ENCODE measurements at regions not wholly inside any gene's neighbourhood (a gene's known extent, or its start where the extent isn't known, plus 50 kb on each side); places are given as distances from the start of the nearest gene placed in this dataset.

DNA sequence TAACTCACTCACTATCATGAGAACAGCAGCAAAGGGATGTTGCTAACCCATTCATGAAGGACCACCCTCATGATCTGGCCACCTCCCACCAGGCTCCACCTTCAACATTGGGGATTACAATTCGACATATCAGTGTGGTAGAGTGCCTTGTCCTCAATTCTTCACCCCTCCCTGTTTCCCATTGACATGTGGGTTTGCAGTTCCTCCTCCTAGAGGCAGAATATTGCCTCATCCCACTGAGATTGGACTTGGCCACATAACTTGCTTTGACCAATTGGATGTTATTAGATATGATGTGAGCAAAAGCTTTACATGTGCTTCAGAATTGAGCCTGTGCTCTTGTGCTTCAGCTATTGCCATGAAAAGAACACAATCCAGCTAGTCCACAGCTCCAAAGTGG is 217.0 kb upstream of the CXCR4 start:
- no peak overlapping the region for H3K4me2 ChIP-seq (ENCODE audit: low read length)
- H3K27ac ChIP-seq, result no peak overlapping the region
- no peaks in the 10 kb centered on the region for H3K9me3 ChIP-seq (ENCODE audit: control insufficient read depth, low read length)
- TF ChIP-seq, protein P1, sequence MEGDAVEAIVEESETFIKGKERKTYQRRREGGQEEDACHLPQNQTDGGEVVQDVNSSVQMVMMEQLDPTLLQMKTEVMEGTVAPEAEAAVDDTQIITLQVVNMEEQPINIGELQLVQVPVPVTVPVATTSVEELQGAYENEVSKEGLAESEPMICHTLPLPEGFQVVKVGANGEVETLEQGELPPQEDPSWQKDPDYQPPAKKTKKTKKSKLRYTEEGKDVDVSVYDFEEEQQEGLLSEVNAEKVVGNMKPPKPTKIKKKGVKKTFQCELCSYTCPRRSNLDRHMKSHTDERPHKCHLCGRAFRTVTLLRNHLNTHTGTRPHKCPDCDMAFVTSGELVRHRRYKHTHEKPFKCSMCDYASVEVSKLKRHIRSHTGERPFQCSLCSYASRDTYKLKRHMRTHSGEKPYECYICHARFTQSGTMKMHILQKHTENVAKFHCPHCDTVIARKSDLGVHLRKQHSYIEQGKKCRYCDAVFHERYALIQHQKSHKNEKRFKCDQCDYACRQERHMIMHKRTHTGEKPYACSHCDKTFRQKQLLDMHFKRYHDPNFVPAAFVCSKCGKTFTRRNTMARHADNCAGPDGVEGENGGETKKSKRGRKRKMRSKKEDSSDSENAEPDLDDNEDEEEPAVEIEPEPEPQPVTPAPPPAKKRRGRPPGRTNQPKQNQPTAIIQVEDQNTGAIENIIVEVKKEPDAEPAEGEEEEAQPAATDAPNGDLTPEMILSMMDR (IDR thresholded peaks at IDR 0.05), result no peak
- H3K4me3 ChIP-seq (ENCODE audit: low read depth, low read length), result no peak overlapping the region
- H3K4me1 ChIP-seq, result no peaks in the 10 kb centered on the region
- H3K27me3 ChIP-seq (ENCODE audit: control insufficient read depth, insufficient read depth, low read length), result no peaks in the 10 kb centered on the region
- H3K9ac ChIP-seq, result no peak overlapping the region
- H3K79me2 ChIP-seq, result no peaks in the 10 kb centered on the region
- no peaks in the 10 kb centered on the region for H3K36me3 ChIP-seq (ENCODE audit: control insufficient read depth, insufficient read depth, low read length)
- H2AFZ ChIP-seq, result no peak overlapping the region

GRCh38 chr2:136332436-136333095 is 214.6 kb upstream of the CXCR4 start:
- Histone ChIP-seq H3K4me1 (no peaks in the 10 kb centered on the region), H3K9me3 (ENCODE audit: control insufficient read depth, low read length) (no peaks in the 10 kb centered on the region), H3K36me3 (ENCODE audit: control insufficient read depth, insufficient read depth, low read length) (no peaks in the 10 kb centered on the region), H3K79me2 (no peaks in the 10 kb centered on the region), H2AFZ (no peak overlapping the region), H3K4me3 (ENCODE audit: low read depth, low read length) (no peak overlapping the region), H3K4me2 (ENCODE audit: low read length) (no peak overlapping the region), H3K9ac (no peak overlapping the region), H3K27me3 (ENCODE audit: control insufficient read depth, insufficient read depth, low read length) (no peaks in the 10 kb centered on the region), H3K27ac (no peak overlapping the region)
- TF ChIP-seq, protein P1 (IDR thresholded peaks at IDR 0.05), result no peak

- Histone ChIP-seq H3K4me3 (ENCODE audit: low read depth, low read length) (no peak overlapping the region), H2AFZ (no peak overlapping the region), H3K36me3 (ENCODE audit: control insufficient read depth, insufficient read depth, low read length) (no peaks in the 10 kb centered on the region), H3K27me3 (ENCODE audit: control insufficient read depth, insufficient read depth, low read length) (no peaks in the 10 kb centered on the region), H3K4me2 (ENCODE audit: low read length) (no peak overlapping the region), H3K79me2 (no peaks in the 10 kb centered on the region), H3K9me3 (ENCODE audit: control insufficient read depth, low read length) (no peaks in the 10 kb centered on the region), H3K9ac (no peak overlapping the region), H3K27ac (no peak overlapping the region), H3K4me1 (no peaks in the 10 kb centered on the region)
- TF ChIP-seq, protein P1 (IDR thresholded peaks at IDR 0.05), result no peak
These were observed 213.3 kb upstream of the CXCR4 start for GRCh38 chr2:136331226-136331625.

- Histone ChIP-seq H3K9ac (no peak overlapping the region), H3K36me3 (ENCODE audit: control insufficient read depth, insufficient read depth, low read length) (no peaks in the 10 kb centered on the region), H3K4me2 (ENCODE audit: low read length) (no peak overlapping the region), H3K79me2 (no peaks in the 10 kb centered on the region), H3K4me1 (no peaks in the 10 kb centered on the region), H3K4me3 (ENCODE audit: low read depth, low read length) (no peak overlapping the region), H3K27me3 (ENCODE audit: control insufficient read depth, insufficient read depth, low read length) (no peaks in the 10 kb centered on the region), H3K27ac (no peak overlapping the region), H3K9me3 (ENCODE audit: control insufficient read depth, low read length) (no peaks in the 10 kb centered on the region), H2AFZ (no peak overlapping the region)
- TF ChIP-seq, protein P1 (IDR thresholded peaks at IDR 0.05), result no peak
These were observed 210.4 kb upstream of the CXCR4 start for GRCh38 chr2:136328207-136328795.

All from parathyroid adenoma (tissue), 2 donors.